Choroid plexus epithelial cell (primary cell): ENCODE measurements at regions not wholly inside any gene's neighbourhood (a gene's known extent, or its start where the extent isn't known, plus 50 kb on each side); places are given as distances from the start of the nearest gene placed in this dataset.

ENCODE experiments used
- DNase-seq: peaks from one replicate; pipeline ENCODE4 v3.0.0-alpha.2; 2010; ENCODE audit warnings: low read depth
- H3K4me3 ChIP-seq: 2 replicates; pipeline ENCODE4 v1.5.1; 2011; ENCODE audit warnings: low read depth, mild to moderate bottlenecking, control low read depth, low read length, moderate library complexity
- CTCF ChIP-seq: conservative IDR thresholded peaks from 2 replicates; pipeline ENCODE4 v1.5.1; 2011; ENCODE audit warnings: low read depth, mild to moderate bottlenecking, control low read depth, inconsistent platforms, low read length, moderate library complexity

GRCh38 chr12:60803147-60803546 is 1207.3 kb downstream of the SLC16A7 start:
- no peak overlapping the region for H3K4me3 ChIP-seq
- DNase-seq = peak; percentile 4
- no peak for TF ChIP-seq CTCF

GRCh38 chr12:60805364-60805763 is 1209.5 kb downstream of the SLC16A7 start:
- no peak overlapping the region for H3K4me3 ChIP-seq
- no peak for TF ChIP-seq CTCF
- DNase-seq = no peak

DNA sequence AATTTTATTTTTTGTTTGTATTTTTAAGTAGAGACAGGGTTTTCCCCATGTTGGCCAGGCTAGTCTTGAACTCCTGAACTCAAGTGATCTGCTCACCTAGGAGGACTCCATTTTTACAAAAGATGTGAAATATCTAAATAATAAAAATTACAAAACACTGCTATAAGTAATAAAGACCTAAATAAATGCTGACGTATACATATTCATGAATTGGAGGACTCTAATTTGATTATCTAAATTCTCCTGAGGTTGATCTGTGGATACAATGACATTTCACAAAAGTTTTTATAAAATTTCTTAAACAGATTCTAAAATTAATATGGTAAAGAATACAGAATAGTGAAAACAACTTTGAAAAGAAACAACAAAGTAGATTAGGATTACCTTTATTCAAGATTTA is 1224.0 kb downstream of the SLC16A7 start:
- H3K4me3 ChIP-seq = no peak overlapping the region
- DNase-seq = no peak
- no peak for TF ChIP-seq CTCF

GRCh38 chr12:60822580-60822979 is 1226.8 kb downstream of the SLC16A7 start:
- no peak overlapping the region for H3K4me3 ChIP-seq
- DNase-seq = no peak
- no peak for TF ChIP-seq CTCF

DNA sequence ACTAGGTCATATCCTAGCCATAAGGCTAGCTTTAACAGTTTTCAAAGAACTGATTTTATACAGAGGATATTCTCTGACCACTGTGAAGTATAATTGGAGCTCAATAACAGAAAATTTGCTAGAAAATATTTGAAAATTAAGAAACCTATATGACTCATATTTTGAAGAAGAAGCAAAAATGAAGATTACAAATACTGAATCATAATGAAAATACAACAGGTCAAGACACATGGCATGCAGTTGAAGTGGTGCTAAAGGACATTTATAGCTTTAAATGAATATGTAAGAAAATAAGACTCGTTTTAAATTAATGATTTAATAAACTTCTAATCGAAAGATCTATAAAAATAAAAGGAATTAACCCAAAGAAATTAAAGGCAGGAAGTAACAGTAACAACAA is 1234.6 kb downstream of the SLC16A7 start:
- peak; percentile 53 for DNase-seq
- no peak overlapping the region for H3K4me3 ChIP-seq
- TF ChIP-seq CTCF = no peak

GRCh38 chr12:60832290-60832689 is 1236.5 kb downstream of the SLC16A7 start:
- TF ChIP-seq CTCF = no peak
- H3K4me3 ChIP-seq = no peak overlapping the region
- peak; percentile 70 for DNase-seq

GRCh38 chr12:60834372-60834771 is 1238.5 kb downstream of the SLC16A7 start:
- no peak overlapping the region for H3K4me3 ChIP-seq
- no peak for DNase-seq
- no peak for TF ChIP-seq CTCF
